ENCODE measurements at regions not wholly inside any gene's neighbourhood (a gene's known extent, or its start where the extent isn't known, plus 50 kb on each side); places are given as distances from the start of the nearest gene placed in this dataset.

GRCh38 chr1:184192796-184193195, 141.3 kb downstream of the TSEN15 start:
- TF ChIP-seq, protein P1, sequence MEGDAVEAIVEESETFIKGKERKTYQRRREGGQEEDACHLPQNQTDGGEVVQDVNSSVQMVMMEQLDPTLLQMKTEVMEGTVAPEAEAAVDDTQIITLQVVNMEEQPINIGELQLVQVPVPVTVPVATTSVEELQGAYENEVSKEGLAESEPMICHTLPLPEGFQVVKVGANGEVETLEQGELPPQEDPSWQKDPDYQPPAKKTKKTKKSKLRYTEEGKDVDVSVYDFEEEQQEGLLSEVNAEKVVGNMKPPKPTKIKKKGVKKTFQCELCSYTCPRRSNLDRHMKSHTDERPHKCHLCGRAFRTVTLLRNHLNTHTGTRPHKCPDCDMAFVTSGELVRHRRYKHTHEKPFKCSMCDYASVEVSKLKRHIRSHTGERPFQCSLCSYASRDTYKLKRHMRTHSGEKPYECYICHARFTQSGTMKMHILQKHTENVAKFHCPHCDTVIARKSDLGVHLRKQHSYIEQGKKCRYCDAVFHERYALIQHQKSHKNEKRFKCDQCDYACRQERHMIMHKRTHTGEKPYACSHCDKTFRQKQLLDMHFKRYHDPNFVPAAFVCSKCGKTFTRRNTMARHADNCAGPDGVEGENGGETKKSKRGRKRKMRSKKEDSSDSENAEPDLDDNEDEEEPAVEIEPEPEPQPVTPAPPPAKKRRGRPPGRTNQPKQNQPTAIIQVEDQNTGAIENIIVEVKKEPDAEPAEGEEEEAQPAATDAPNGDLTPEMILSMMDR (IDR thresholded peaks at IDR 0.05) = no peak
- TF ChIP-seq POLR2A (IDR thresholded peaks at IDR 0.05) = no peak
- TF ChIP-seq EP300 (IDR thresholded peaks at IDR 0.05) = no peak

Measured in suprapubic skin (tissue), 3 donors.